ENCODE measurements at regions not wholly inside any gene's neighbourhood (a gene's known extent, or its start where the extent isn't known, plus 50 kb on each side); places are given as distances from the start of the nearest gene placed in this dataset.
"Not testable (repeated sequence)": the region's sequence is repeated elsewhere in the genome, so short reads cannot be mapped to it uniquely, and the experiment has no call there.

GRCh38 chr12:9406564-9407424, 198.6 kb upstream of the PZP start:
- Histone ChIP-seq H3K36me3 (no peaks in the 10 kb centered on the region), H3K4me1 (ENCODE audit: control insufficient read depth in 1 of 2, low read depth in 2 of 2) (no peaks in the 10 kb centered on the region), H3K9me3 (no peaks in the 10 kb centered on the region), H3K27ac (no peak overlapping the region), H3K4me3 (no peak overlapping the region), H3K27me3 (replicated peaks; ENCODE audit: insufficient read depth) (no peaks in the 10 kb centered on the region)
- ATAC-seq (ENCODE audit: insufficient number of reproducible peaks, low FRiP score, low read depth), result no peak
- DNase-seq (ENCODE audit: low spot score), result no peak
- no peak for TF ChIP-seq CTCF (IDR thresholded peaks at IDR 0.05)

- no peak overlapping the region for H3K27ac ChIP-seq
- no peaks in the 10 kb centered on the region for H3K27me3 ChIP-seq (replicated peaks; ENCODE audit: insufficient read depth)
- no peak overlapping the region for H3K4me3 ChIP-seq
- TF ChIP-seq CTCF (IDR thresholded peaks at IDR 0.05), result no peak
- ATAC-seq (ENCODE audit: insufficient number of reproducible peaks, low FRiP score, low read depth), result no peak
- H3K36me3 ChIP-seq, result no peaks in the 10 kb centered on the region
- no peak for DNase-seq (ENCODE audit: low spot score)
- no peaks in the 10 kb centered on the region for H3K4me1 ChIP-seq (ENCODE audit: control insufficient read depth in 1 of 2, low read depth in 2 of 2)
- H3K9me3 ChIP-seq, result no peaks in the 10 kb centered on the region
These were observed 197.8 kb upstream of the PZP start for GRCh38 chr12:9405886-9406563.

- DNase-seq (ENCODE audit: low spot score) (no peak), ATAC-seq (ENCODE audit: insufficient number of reproducible peaks, low FRiP score, low read depth) (no peak)
- Histone ChIP-seq H3K27ac (no peak overlapping the region), H3K4me3 (no peak overlapping the region), H3K9me3 (no peaks in the 10 kb centered on the region), H3K36me3 (no peaks in the 10 kb centered on the region), H3K27me3 (replicated peaks; ENCODE audit: insufficient read depth) (no peaks in the 10 kb centered on the region), H3K4me1 (ENCODE audit: control insufficient read depth in 1 of 2, low read depth in 2 of 2) (no peaks in the 10 kb centered on the region)
- no peak for TF ChIP-seq CTCF (IDR thresholded peaks at IDR 0.05)
These were observed 196.5 kb upstream of the PZP start for GRCh38 chr12:9404469-9405260.

- Histone ChIP-seq H3K4me3 (no peak overlapping the region), H3K9me3 (no peaks in the 10 kb centered on the region), H3K27ac (no peak overlapping the region), H3K4me1 (ENCODE audit: control insufficient read depth in 1 of 2, low read depth in 2 of 2) (no peaks in the 10 kb centered on the region), H3K36me3 (no peaks in the 10 kb centered on the region), H3K27me3 (replicated peaks; ENCODE audit: insufficient read depth) (no peaks in the 10 kb centered on the region)
- DNase-seq (ENCODE audit: low spot score) (no peak), ATAC-seq (ENCODE audit: insufficient number of reproducible peaks, low FRiP score, low read depth) (no peak)
- no peak for TF ChIP-seq CTCF (IDR thresholded peaks at IDR 0.05)
These were observed 195.8 kb upstream of the PZP start for GRCh38 chr12:9404031-9404430.

- ATAC-seq (ENCODE audit: insufficient number of reproducible peaks, low FRiP score, low read depth); H3K36me3 ChIP-seq; H3K27ac ChIP-seq; DNase-seq (ENCODE audit: low spot score); H3K4me3 ChIP-seq; H3K9me3 ChIP-seq; H3K27me3 ChIP-seq (replicated peaks; ENCODE audit: insufficient read depth); H3K4me1 ChIP-seq (ENCODE audit: control insufficient read depth in 1 of 2, low read depth in 2 of 2): not testable (repeated sequence)
These were observed 194.3 kb upstream of the PZP start for GRCh38 chr12:9402432-9403040.

- H3K9me3 ChIP-seq; H3K4me3 ChIP-seq; H3K27me3 ChIP-seq (replicated peaks; ENCODE audit: insufficient read depth); H3K36me3 ChIP-seq; DNase-seq (ENCODE audit: low spot score); H3K27ac ChIP-seq; H3K4me1 ChIP-seq (ENCODE audit: control insufficient read depth in 1 of 2, low read depth in 2 of 2); ATAC-seq (ENCODE audit: insufficient number of reproducible peaks, low FRiP score, low read depth): not testable (repeated sequence)
These were observed 188.2 kb upstream of the PZP start for GRCh38 chr12:9396367-9396766.

- H3K4me1 ChIP-seq (ENCODE audit: control insufficient read depth in 1 of 2, low read depth in 2 of 2); DNase-seq (ENCODE audit: low spot score); H3K27me3 ChIP-seq (replicated peaks; ENCODE audit: insufficient read depth); H3K36me3 ChIP-seq; ATAC-seq (ENCODE audit: insufficient number of reproducible peaks, low FRiP score, low read depth); H3K9me3 ChIP-seq; H3K4me3 ChIP-seq; H3K27ac ChIP-seq: not testable (repeated sequence)
These were observed 187.0 kb upstream of the PZP start for GRCh38 chr12:9395220-9395619.
